HG02642 (cell line): ENCODE measurements at regions not wholly inside any gene's neighbourhood (a gene's known extent, or its start where the extent isn't known, plus 50 kb on each side); places are given as distances from the start of the nearest gene placed in this dataset.

Experiments used
- ATAC-seq: cut with Tn5 transposase; IDR thresholded peaks from one replicate; pipeline ENCODE4 v1.9.1; 2021; ENCODE audit warnings: mild to moderate bottlenecking; ENCODE audit not compliant: unreplicated experiment, poor library complexity

DNA sequence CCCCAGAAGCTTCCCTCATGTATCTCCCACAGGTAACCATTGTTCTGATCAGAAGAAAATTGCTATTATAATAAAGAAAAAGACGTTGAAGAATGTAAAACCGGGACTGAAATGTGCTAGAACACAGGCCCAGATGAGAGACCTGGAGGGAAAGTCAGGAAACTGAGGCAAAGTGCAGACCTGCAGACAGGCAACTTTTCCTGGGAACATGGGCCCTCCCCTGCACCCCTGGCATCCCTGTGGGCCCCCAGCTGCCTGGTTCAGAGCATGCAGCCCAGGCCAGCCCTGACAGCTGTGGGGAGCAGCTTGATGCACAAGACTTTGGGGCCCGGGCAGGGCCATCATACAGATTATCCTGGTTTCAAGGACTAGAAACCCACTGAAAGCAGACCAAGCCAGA is 212.2 kb downstream of the CDC5L start:
- no peak for ATAC-seq

DNA sequence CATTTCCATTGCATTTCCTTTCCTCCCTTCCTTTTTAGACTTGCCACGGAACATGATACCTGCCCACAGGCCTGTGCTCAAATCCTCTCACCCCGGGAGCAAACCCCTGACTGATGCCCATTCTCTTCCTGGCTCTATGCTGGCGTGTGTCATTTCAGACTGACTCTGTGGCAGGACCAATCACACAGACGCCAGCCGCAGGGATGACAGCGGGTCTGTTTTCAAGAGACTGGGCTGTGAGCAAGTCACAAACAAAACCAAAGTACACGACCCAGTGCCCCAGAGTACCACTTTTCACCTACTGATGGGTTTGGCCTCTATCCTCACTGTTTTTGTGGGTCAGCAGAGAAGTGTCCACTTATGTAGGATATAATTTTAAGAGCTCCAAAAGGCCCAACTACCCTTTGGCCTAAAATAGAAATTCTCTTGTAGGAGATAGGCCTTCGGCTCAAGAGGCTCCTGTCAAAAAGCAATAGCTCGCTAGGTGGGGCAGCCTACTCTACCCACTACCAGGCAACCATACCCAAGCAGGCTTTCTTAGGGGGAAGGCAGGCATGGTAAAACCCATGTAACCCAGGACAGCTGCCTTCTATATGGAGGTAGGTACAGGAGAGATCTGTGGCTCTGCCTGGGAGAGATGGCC is 215.7 kb downstream of the CDC5L start:
- no peak for ATAC-seq

DNA sequence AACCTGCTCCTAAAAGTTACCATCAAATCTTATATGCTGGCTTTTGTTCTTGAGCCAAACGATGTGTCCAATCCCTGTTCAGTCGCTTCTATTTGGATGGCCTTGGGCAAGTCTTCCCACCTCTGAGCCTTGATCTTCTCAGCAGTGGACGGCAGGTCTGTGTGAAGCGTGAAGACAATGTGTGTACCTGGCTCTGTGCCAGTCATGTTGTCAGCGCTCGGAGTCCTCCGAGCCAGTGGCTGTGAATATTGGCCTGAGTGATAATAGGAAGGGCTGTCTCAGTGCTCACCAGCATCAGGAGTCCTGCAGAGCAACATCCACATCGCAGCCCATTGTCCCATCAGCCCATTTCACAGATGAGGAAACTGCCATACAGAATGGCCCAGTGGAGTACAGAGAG is 219.0 kb downstream of the CDC5L start:
- ATAC-seq, result no peak

DNA sequence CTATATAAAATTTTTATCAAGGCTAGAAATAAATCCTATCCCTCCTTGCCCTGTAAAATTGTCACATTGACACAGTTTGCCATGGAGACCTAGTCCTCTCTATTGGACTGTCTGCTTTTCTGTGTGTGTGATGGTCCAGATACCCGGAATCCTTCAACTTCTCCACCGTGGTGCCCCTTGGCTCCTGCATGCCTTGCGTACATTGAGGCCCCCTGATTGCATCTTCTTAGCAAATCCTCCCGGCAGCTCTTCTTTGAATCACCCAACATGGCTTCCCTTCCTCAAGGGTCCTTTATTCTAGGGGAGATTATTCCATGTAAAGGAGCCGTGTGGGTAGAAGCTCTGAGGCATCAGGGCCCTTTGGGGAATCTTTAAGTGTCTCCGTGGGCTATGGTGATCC is 219.5 kb downstream of the CDC5L start:
- no peak for ATAC-seq

DNA sequence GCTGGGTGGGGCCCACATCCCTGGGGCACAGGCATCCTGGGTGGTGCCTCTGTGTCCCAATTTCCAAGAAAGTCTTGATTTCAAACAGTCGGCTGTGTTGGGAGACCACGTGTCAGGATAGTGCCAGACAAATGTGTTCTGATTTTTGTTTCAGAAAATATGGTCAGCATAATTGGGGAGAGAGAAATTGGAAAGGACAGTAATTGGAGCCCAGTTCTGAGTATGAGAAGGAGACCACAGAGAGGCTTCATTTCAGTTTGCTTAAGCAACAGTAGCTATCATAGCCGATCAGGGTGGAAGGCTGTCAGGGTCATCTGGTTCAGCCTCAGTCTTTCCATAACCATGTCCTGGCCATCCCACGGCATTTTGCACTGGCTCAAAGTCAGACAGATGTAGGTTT is 220.7 kb downstream of the CDC5L start:
- no peak for ATAC-seq

DNA sequence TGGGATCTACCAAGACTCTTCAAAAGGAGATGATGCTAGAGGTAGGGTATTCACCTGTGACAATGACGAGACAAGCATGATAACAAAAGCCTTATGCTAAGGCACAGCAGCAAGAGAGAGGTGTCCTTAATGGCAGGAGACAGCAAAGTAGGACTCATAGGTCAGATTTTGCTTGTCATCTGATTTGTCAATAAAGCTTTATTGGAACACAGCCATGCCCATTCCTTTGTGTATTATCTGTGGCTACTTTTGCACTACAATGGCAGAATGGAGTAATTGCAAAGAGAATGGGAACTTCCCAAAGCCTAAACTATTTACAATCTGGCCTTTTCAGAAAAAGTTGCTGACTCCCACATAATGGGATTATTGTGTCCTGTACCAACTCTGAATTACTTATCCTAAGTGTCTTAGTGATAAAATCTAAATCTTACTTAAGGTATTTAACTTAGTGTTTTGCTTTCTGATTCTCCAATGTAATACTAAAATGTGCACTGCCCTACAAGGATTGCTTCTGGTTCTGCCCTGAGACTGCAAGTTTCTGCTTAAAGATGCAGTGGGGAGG is 221.6 kb downstream of the CDC5L start:
- ATAC-seq, result no peak

DNA sequence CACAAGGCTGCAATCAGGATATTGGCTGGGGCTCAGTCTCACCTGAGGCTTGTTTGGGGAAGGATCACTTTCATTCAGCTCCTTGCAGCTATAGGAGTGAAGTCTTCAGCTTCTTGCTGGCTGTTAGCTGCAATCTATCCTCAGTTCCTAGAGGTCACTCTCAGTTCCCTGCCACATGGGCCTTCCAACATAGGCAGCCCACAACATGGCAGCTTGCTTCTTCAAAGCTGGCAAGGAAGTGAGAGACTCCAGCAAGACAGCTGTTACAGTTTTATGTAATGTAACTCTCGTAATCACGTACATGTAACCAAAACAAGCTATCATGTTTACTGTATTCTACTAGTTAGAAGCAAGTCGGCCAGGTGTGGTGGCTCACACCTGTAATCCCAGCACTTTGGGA is 226.9 kb downstream of the CDC5L start:
- ATAC-seq, result no peak

DNA sequence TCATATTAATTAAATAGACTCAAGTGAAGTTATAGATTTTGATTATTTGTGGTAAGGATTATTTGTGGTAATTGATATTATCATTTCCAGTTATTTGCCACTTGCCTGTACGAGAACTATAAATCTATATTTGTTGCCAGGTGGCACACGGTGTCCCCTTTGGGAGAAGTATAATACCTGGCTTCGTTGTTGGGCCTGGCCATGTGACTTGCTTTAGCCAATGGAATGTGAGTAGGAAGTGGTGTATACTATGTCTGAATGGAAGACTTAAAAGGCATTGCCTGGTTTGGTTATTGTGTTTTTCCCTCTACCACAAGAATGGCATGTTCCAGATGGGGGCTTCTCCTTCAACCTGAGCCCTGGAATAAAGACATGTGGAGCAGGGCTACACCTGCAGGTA is 228.1 kb downstream of the CDC5L start:
- ATAC-seq, result no peak

DNA sequence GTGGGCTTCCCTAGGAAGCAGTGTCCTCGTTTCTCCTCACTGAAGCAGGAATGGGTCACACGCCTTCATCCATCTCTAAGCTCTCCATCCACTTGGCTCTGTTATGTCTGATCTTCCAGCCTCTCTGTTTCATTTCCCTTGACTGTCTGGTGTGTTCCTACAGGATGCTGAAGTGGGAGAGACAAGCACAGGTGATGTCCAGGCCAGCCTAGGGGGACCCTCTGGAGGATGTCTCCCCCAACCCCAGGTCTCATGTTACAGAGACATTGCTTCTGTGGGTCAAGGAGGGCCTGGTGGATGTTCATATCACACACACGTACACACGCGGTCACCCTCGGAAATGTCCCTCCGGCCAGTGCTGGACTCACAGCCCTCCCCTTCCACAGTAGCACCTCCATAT is 229.9 kb downstream of the CDC5L start:
- no peak for ATAC-seq

DNA sequence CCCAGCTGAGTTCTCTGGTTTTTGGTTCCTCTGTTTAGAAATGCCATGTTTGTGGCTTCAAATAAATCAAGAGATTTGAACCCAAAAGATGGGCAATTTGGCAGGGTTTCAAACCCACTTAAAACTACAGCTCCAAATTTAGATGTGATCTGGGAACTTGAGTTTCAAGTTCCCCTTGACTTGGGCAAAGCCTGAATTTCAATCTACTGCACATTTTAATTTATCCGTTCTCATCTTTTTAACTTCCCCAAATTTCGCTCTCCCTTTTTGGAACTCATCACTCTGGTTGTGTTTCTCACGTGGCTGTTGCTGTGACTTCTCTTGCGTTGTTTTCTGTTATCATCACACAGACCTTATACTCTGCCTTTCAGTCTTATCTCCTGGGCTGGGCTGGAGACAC is 230.9 kb downstream of the CDC5L start:
- no peak for ATAC-seq

DNA sequence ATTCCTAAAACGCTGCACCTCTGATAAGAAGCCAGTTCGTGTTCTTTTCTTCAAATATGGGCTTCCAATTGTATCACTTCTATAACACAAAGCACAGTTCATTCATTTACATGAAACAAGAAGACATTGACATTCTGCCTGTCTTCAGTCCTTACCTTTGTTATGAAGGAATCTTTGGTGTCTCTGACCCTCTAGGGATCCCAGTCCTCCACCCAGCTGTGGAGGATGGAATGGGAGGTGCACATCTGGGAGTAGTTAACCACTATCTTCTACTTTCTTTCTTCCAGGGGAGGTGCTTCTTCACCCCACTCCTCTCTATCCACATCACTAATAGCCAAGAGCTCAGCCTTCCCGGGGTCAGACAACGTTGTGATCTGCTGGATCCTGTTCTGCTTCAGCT is 233.4 kb downstream of the CDC5L start:
- ATAC-seq, result no peak

DNA sequence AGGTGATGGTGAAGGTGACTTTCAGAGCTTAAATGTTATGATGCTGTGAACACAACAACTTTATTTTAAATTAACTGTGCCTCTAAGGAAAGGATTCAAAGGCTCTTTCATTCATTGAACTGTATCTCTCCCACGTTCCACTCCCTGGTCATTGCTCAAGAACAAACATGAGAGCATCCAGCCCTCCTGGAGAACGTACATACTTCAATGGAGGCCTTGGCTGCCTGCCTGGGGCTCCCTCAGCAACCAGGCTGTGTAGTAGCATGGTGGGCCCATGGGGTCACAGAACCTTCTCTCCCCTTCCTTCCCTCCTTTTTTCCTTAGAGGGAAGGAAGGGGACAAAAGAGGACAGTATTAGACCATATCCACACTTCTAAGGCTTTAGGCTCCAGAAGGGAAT is 234.3 kb downstream of the CDC5L start:
- ATAC-seq, result no peak

DNA sequence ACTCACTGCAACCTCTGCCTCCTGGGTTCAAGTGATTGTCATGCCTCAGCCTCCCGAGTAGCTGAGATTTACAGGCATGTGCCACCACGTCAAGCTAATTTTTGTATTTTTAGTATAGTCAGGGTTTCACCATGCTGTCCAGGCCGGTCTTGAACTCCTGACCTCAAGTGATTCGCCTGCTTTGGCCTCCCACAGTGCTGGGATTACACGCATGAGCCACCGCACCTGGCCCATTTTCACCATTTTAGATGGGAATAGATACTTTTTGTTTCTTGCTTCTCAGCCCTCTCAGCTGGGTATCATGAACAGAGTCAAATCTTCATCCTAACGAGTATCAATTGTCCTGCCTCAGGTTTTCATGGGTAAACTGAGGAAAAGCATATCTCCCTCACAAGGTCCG is 235.0 kb downstream of the CDC5L start:
- no peak for ATAC-seq

DNA sequence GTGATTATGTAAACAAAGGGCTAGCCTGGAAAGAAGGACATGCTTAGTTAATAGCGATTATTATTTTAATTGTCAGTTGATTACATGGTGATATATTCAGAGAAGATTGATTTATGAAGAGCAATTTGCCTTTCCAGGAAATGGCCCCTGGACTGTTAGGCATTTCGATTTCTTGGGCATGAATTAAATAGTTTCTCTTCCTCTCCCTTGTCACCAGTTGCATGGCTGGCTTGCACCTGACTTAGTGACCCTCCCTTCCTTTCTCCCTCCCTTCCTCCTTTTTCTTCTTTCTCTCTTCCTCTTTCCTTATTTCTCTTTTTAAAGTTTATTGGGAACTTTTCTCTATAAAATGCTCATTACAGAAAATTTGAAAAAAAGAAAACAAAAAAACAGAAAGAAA is 235.4 kb downstream of the CDC5L start:
- no peak for ATAC-seq

DNA sequence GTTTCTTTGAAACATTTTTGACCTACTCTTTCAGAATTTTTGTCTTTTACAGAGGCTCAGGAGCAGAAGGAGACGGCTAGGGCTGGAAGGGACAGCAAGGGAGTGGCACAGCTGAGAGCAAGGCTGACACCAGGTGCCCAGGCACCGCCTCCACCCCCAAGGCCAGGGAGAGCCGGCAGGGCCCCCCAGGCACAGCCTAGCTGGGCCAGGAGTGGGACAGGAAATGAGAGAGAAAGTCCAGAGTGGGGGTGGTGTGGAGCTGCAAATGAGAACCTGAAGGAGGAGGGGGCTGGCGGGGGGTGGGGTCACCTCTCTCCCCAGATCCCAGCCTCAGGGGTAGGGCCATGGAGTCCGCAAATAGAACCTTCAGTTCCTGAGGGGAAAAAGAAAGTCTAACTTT is 236.7 kb downstream of the CDC5L start:
- ATAC-seq, result no peak

DNA sequence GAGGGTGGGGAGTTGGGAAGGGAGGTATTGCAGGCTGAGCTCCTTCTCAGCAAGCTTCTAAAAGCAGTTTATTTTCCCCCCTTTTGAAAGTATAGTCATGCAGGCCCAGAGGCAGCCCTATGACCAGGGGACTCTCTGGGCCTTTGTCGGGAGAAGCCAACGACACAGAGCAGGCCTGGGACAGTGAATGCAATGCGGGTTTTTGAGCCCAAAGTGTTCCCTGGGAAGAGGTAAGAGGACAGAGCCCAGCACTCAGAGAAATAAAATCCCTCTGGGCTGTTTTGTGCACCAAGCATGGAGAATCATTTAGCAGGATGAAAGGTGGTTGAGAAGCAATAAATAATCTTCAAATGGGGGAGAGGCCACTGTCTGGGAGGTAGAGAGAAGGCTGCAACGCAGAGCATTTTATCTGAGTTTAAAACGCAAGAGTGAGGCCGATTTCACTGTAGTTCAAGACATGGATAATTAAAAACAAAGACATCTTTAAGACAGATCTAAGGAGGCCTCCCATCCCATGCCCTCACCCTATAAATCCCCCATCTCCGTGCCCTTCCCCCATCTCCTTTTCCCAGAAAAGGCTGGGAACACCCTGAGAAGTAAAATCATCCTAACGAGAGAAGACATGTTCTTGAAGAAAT is 237.5 kb downstream of the CDC5L start:
- ATAC-seq, result no peak

DNA sequence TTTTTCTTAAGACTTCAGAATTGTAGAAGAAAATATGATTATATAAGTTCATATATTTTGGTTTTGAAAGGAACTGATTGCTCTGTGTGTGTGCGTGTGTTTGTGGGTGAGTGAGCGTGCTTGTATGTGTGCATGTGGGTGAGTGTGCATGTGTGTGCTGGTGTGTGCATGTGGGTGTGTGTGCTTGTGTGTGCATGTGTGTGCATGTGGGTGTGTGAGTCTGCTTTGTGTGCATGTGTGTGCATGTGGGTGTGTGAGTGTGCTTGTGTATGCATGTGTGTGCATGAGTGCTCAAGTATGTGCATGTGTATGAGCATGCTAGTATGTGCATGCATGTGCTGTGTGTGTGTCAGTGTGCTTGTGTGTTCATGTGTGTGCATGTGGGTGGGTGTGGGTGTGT is 238.5 kb downstream of the CDC5L start:
- no peak for ATAC-seq

DNA sequence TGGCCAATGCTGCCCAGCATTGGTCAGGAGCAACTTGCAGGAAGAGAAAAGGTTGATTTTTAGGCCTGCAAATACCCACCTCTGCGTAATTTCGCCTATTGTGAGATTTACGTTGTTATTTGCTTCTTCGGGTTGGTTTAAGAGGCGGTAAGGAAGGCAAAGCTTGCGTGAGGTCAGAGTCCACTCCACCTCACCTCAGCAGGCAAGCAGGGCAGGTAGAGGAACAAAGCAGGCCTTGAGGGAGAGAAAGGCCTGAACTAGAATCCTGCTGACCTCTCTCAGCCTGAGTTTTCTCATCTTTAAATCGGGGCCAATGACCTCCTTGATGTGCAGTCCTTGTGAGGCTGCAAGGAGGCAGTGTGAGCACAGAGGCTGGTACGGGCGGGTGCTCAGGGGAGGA is 239.1 kb downstream of the CDC5L start:
- ATAC-seq, result no peak

DNA sequence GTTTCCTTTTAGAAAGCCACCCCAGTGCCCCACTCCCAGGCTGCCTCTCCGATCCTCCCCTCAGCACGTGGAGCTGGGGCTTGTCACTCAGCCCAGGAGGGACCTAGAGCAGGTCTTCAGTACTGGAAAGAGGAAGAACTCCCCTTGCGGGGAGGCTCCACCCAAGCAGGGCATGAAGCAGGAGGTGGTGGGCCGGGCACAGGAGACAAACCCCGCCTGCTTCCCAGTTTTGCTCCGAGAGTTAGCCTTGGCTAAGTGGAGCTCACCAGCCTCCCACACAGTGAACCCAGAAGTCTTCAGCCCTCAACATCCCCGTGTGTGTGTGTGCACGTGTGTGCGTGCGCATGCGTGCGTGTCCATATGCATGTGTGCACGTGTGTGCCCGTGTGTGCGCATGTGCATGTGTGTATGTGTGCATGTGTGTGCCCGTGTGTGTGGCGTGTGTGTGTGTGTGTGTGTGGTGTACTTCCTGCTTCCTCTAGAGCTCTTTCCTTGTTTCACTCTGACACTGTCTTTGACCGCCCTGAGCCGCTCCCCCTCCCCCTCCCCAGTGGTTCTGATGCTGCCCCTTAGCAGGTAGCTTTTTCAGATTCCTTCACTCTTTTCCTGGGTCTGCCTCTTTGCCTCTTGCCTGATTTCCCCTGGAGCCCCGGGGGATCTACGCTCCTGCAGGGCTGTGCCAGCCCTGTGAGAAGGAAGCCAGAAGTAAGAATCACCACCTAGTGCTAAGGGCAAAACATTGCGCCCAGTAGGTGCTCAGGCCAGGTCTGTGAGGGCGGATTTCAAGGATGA is 239.8 kb downstream of the CDC5L start:
- ATAC-seq, result no peak

DNA sequence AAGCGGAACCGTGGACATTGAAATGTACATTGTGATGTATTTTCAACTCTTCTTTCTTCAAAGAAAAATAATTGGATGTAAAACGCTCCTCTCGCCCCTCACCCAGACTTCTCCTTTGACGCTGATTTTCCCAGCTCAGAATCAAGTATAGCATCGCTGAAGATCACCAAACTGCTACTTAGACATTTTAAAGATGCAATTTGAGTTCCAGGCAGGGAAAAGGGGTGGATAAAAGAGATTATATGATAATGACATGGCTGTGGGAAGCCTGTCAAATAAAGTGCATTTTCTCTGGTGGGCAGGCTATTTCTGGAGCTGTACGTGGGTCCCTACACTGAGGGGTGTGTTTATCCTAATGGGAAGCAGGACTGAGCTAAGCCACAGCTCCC is 240.4 kb downstream of the CDC5L start:
- ATAC-seq, result no peak

DNA sequence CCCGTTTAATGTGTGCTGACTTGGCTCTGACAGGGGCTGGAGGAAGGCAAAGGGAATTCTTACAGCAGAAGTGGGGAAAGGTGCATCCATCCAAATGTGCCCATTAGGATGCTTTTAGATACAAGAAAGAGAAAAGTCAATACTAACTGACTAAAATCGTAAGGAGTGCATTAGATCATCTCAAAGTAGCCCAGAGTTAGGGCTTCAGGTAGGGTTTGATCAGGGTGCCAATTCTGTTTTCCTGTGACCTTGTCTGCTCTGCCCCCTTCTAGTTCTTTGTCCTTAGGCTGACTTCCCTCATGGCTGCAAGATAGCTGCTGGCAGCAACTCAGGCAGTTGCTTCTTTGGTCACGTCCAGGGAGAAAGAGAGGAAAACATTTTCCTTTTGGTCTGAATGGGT is 240.8 kb downstream of the CDC5L start:
- ATAC-seq, result no peak
